ENCODE measurements at regions not wholly inside any gene's neighbourhood (a gene's known extent, or its start where the extent isn't known, plus 50 kb on each side); places are given as distances from the start of the nearest gene placed in this dataset.

- TF ChIP-seq ZNF138 (CRISPR knock-in tag; conservative IDR thresholded peaks at IDR 0.05) (no peak), CTCF (IDR thresholded peaks at IDR 0.05) (no peak), USF2 (CRISPR knock-in tag; IDR thresholded peaks at IDR 0.05) (no peak), TEAD1 (CRISPR knock-in tag; IDR thresholded peaks at IDR 0.05) (no peak), CREB1 (CRISPR knock-in tag; IDR thresholded peaks at IDR 0.05) (no peak), SP1 (CRISPR knock-in tag; conservative IDR thresholded peaks at IDR 0.05) (no peak), FOXJ3 (CRISPR knock-in tag; IDR thresholded peaks at IDR 0.05; ENCODE audit: borderline replicate concordance) (no peak), ZBTB43 (CRISPR knock-in tag; IDR thresholded peaks at IDR 0.05) (no peak), ZNF232 (CRISPR knock-in tag; IDR thresholded peaks at IDR 0.05) (no peak), NR2C2 (CRISPR knock-in tag; IDR thresholded peaks at IDR 0.05) (no peak)
Observed at GRCh38 chr2:20132990-20133535, 81.6 kb upstream of the LAPTM4A start.
